ENCODE measurements at regions not wholly inside any gene's neighbourhood (a gene's known extent, or its start where the extent isn't known, plus 50 kb on each side); places are given as distances from the start of the nearest gene placed in this dataset.
"Not testable (repeated sequence)": the region's sequence is repeated elsewhere in the genome, so short reads cannot be mapped to it uniquely, and the experiment has no call there.

DNA sequence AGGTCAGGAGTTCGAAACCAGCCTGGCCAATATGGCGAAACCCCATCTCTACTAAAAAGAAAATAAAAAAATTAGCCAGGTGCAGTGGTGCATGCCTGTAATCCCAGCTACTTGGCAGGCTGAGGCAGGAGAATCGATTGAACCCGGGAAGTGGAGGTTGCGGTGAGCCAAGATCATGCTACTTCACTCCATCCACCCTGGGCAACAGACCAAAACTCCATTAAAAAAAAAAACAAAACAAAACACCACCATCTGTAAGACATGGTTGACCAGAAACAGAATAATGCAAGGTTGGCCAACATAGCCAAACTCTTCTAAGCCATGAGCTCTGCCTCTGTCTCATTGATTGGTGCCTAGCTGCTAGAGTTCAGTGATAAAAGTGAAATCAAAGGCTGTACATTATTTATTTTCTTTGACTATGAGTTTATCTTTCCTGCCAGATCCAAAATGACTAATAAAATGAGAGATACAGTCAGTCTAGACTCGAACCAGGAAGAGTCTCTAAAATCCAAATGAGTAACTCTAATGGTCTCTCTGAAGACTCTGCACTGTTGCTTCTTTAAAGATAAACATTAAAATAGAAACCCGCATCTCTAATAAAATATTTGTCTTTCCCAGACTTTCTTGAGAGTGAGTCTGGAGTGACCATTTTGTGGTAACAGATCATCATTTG is 404.7 kb downstream of the DAD1 start:
- DNase-seq = no peak

GRCh38 chr14:22180045-22180444 is 409.0 kb downstream of the DAD1 start:
- DNase-seq = no peak

- no peak for DNase-seq
Measured at GRCh38 chr14:22179190-22179589, 409.8 kb downstream of the DAD1 start.

- no peak for DNase-seq
Measured at GRCh38 chr14:22178333-22178839, 410.6 kb downstream of the DAD1 start.

- no peak for DNase-seq
Measured at GRCh38 chr14:22177870-22178269, 411.2 kb downstream of the DAD1 start.

DNA sequence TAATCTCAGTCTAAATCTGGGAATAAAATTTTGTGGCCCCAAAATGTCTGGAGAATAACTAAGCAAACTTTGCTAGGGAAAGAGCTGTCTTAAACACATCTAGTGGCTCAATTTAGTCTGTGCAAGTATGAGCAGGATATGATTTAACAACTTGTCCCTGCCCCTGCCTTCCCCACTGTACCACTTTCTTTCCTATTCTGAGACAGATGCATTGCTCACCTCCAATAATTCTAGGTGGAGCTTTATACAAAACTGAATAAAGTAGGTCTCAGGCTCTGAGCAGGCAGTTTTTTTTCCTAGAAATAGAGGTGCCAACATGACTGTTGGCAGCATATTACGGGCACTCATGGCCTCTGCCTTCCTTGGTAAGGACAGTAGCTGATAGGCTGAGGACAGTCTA is 412.1 kb downstream of the DAD1 start:
- DNase-seq = no peak

- not testable (repeated sequence) for DNase-seq
Measured at GRCh38 chr14:22175278-22175558, 413.8 kb downstream of the DAD1 start.

DNA sequence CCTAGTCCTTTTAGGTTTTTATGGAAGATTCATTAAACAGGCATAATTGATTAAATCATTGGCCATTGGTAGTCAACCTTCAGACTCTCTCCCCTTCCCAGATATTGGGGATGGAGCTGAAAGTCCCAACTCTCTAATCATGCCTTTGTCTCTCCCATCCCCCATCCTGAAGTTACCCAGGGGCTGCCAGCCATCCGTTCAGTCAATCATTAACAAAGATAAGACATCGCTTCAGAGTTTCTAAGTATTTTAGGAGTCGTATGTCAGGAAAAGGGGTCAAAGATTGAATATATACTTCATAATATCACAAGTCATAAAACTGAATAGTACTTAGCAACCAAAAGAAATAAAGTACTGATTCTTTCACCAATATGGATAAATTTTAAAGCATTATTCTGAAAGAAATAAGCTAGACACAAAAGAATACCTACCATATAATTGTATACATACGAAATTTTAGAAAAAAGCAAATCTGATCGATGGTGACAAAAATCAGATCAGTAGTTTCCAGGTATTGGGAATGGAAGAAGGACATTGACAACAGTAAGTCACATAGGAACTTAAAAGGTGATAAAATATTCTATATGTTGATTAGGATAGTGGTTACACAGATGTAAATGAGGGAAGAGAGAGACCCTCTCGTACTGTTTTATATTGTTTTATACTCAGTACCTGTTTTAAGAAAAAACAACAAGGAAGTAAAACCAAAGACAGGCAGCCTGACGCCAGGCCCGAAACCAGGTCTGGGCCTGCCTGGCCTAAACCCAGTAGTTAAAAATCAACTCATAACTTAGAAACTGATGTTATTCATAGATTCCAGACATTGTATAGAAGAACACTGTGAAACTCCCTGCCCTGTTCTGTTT is 414.4 kb downstream of the DAD1 start:
- no peak for DNase-seq

DNA sequence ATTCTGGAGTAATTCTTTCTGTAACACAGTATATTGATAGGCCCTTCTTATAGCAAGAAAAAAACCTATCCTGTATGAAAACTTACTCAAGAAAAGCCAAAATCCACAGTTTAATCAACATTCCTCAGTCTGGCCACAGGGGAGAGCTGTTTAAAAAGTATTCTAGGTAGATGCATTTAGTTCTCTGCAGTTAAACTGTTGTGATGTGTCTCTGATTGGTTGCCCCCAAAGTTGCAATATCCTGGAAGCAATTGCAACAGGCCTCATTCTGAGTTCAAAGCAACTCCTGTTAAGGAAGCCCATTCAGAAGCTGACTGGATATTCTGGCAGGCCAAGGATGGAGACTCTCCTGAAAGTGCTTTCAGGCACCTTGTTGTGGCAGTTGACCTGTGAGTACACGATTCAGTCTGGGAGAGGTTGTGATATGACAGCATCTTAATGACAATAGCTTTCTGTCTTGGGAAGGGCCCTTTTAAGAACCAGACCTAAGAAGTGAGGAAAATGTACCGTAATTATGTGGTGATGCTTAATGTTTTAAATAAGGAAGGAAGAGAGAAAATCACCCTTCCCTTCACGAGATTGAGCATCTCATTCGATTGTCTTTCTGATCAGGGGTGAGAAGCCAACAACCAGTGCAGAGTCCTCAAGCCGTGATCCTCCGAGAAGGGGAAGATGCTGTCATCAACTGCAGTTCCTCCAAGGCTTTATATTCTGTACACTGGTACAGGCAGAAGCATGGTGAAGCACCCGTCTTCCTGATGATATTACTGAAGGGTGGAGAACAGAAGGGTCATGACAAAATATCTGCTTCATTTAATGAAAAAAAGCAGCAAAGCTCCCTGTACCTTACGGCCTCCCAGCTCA is 420.7 kb downstream of the DAD1 start:
- DNase-seq = no peak

DNA sequence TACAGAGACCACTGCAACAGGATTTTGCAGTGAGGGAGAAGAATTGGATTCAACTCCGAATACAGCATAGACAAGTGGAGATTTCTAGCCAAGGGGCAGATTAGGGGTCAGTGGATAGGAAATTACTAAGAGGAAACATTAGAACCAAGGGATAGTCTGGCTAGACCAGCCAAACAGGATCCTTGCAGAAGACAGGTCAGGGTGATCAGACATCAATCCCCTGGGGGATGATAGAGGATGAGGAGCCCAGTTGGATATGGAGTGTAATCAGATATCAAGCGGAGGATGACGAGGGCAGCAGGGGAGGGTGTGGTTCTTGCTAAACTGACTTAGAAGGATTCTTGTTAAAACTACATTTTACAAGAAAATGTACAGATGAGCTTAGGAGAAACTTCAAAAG is 424.4 kb downstream of the DAD1 start:
- no peak for DNase-seq

- DNase-seq = no peak
Measured at GRCh38 chr14:22163051-22163450, 426.0 kb downstream of the DAD1 start.

DNA sequence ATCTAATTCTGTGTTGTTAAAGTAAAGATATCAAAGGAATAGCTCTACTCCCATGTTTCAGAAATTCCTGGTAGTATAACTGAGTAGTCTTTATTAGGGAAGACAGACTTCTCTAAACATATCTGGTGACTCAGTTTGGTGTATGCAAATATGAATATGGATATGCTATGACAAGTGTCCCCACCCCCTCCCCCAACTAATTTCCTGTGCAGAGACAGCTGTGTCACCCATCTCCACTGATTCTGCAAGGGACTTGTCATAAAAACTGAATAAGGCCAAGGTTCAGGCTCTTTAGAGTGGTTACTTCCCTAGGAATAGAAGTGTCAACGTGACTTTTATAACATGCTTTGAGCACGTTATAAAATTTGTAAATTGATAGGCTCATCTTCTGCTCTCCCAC is 429.1 kb downstream of the DAD1 start:
- DNase-seq = peak in 1 of 2 donors; percentile 7

DNA sequence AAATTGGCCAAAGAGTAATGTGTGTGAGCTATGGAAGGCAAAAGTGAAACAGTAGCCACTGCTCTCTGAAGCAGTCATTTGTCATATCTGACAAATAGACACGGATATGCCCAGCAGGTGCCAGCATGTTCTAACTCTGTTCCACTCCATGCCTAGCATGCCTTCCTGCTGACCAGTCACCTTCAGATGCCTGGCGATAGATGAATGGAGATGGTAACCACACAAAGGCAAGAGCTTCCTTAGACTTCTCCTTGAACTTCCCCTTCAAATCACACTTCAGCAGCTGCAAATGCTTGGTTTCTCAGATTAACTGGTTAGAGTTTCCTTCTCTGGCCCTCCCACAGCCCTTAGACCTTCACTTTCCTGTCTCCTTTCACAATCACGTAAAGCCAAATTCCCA is 429.9 kb downstream of the DAD1 start:
- DNase-seq = no peak

- DNase-seq = no peak
Measured at GRCh38 chr14:22158560-22158959, 430.5 kb downstream of the DAD1 start.

- DNase-seq = no peak
Measured at GRCh38 chr14:22155571-22155970, 433.5 kb downstream of the DAD1 start.

GRCh38 chr14:22152903-22153302 is 436.1 kb downstream of the DAD1 start:
- DNase-seq = no peak

- no peak for DNase-seq
Measured at GRCh38 chr14:22152161-22152870, 436.7 kb downstream of the DAD1 start.

DNA sequence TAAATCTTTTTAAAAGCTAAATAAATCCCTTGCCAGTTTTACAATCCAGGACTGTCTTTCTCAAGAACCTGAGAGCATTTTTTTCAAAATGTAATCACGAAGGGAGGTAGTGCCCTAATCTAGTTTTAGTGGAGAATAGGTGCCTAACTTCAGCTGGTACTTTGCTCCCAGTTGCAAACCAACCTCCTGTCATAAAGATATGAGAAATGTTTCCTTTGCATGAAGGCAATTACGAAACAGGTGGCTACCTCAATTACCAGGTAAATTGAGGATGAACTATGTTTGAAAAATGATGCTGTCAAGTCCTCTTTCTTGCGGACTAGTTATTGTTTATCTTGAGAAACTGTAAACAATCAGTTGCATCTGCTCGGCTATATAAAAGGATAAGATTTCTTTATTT is 437.9 kb downstream of the DAD1 start:
- DNase-seq = no peak

DNA sequence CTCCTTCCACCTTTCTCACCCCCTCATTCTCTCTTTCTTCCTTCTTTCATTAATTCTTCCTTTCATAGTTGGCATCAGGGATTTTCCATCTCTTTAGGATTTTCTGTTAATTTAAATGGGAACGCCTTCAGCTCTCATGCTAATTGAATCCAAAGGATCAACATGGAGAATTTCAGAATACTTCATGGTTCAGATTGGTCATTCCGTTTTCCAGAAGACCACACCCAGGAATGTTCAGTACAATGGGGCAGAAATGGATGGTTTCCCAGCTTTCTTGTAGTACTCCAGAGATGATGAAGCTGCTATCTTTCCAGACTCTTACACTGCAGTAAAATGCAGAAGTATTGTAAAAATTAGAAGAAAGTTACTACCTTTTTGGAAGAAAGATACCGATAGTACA is 440.0 kb downstream of the DAD1 start:
- DNase-seq = no peak

- DNase-seq = no peak
Measured at GRCh38 chr14:22147716-22148115, 441.3 kb downstream of the DAD1 start.

GRCh38 chr14:22143363-22143762 is 445.7 kb downstream of the DAD1 start:
- DNase-seq = no peak

DNA sequence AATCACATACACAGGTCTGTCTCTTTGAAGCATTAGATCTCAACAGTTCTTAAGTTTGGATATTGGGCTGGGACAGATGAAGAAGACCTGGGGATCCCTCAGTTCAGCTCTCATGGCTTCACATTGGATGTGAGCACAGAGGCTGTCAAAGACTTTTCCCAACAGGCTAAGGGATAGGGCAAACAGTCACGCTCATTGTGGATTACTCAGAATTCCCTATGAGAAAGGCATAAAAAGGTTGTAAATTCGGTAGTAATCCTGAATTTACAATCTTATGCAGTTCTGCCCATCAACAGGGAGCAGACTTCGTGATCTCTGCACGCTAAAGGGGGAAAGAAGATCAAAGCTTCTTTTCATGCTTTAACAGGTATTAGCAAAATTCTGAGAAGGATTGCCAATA is 448.4 kb downstream of the DAD1 start:
- DNase-seq = no peak

Data from activated CD4-positive, alpha-beta T cell treated with anti-CD3 and anti-CD28 coated beads for 4 hours (primary cell).